SJSA1 (cell line): ENCODE measurements at regions not wholly inside any gene's neighbourhood (a gene's known extent, or its start where the extent isn't known, plus 50 kb on each side); places are given as distances from the start of the nearest gene placed in this dataset.

Source experiments
- DNase-seq, 2 experiments: peaks; one replicate each; pipeline ENCODE4 v3.0.0-alpha.2; 2015 to 2020; ENCODE audit warnings: low spot score in 2 of 2, low read depth in 1 of 2
- H3K27ac ChIP-seq: fragments of 250-450 bp; sonication (Bioruptor Pico); 2 replicates; pipeline ENCODE4 v1.5.1; 2020; ENCODE audit warnings: mild to moderate bottlenecking, moderate library complexity
- H3K27me3 ChIP-seq: fragments of 250-450 bp; sonication (Bioruptor Pico); replicated peaks from 2 replicates; pipeline ENCODE4 v1.5.1; 2020; ENCODE audit warnings: mild to moderate bottlenecking, moderate library complexity
- H3K36me3 ChIP-seq: fragments of 250-450 bp; sonication (Bioruptor Pico); 2 replicates; pipeline ENCODE4 v1.5.1; 2020; ENCODE audit warnings: mild to moderate bottlenecking
- H3K4me1 ChIP-seq: fragments of 250-450 bp; sonication (Bioruptor Pico); replicated peaks from 2 replicates; pipeline ENCODE4 v1.6.1; 2021; ENCODE audit warnings: mild to moderate bottlenecking
- H3K4me3 ChIP-seq: fragments of 250-450 bp; sonication (Bioruptor Pico); 2 replicates; pipeline ENCODE4 v1.5.1; 2020; ENCODE audit warnings: mild to moderate bottlenecking
- H3K9me3 ChIP-seq: fragments of 250-450 bp; sonication (Bioruptor Pico); replicated peaks from 2 replicates; pipeline ENCODE4 v1.5.1; 2020; ENCODE audit warnings: mild to moderate bottlenecking

DNA sequence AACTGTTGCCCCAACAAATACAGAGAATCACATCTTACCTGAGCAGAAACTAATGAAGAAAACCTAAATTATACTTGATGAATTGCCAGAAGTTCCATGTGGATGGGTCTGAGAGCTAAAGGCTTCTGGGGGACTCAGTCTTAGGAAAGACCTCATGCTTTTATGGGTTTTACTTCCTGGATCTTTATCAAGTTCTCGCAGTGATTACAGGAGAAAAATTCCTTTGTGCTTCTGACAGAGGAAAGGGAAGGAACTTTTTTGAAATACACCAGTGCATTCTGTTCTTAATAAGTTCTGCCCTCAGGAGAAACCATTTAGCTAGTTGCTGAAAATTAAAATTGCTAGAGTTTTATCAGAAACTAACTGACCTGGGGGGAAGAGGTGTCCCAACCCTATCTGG, 203.9 kb upstream of the KITLG start:
- Histone ChIP-seq H3K4me3 (no peak overlapping the region), H3K36me3 (no peaks in the 10 kb centered on the region), H3K27ac (no peak overlapping the region), H3K27me3 (no peaks in the 10 kb centered on the region), H3K9me3 (no peaks in the 10 kb centered on the region), H3K4me1 (no peaks in the 10 kb centered on the region)
- DNase-seq: no peak

GRCh38 chr12:88782351-88782750, 202.1 kb upstream of the KITLG start:
- no peak overlapping the region for H3K27ac ChIP-seq
- no peaks in the 10 kb centered on the region for H3K9me3 ChIP-seq
- no peak for DNase-seq
- H3K36me3 ChIP-seq: no peaks in the 10 kb centered on the region
- H3K4me1 ChIP-seq: no peaks in the 10 kb centered on the region
- H3K27me3 ChIP-seq: no peaks in the 10 kb centered on the region
- no peak overlapping the region for H3K4me3 ChIP-seq

DNA sequence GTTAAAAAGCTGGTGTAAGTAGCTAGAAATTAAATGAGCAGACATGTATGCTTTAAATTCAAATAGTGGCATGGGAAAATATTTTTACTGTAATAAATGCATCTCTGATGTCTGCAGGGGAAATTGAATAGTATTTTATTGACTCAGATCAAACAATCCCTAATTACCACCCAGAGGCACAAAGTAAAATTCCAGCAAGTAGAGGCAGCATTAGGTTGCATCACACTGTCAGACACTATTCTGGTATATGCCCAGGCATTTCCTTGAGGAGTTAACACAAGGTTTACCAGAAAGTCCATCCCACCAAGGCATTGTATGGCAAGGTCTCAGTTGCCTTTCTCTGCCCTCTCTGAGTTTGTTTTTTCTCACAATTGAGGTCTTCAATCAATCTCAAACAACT, 201.6 kb upstream of the KITLG start:
- Histone ChIP-seq H3K9me3 (no peaks in the 10 kb centered on the region), H3K36me3 (no peaks in the 10 kb centered on the region), H3K27me3 (no peaks in the 10 kb centered on the region), H3K4me3 (no peak overlapping the region), H3K27ac (no peak overlapping the region), H3K4me1 (no peaks in the 10 kb centered on the region)
- DNase-seq: no peak

DNA sequence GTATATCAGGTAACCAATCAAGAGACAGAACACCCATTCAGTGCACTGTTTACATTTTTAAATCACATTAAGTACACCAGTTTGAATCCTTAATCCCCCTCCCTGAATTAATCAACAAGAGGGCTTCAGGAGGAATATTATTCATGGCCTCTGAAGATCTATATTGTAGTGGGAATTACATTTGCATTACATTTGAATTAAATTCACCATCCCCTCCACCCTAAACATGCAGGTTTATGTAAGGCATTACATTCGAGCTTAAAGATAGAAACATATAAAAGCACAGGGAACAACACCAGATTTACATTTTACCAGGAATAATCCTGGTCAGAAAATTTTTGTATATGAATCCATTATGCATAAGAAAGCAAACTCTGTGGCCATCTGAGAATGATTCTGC, 197.8 kb upstream of the KITLG start:
- Histone ChIP-seq H3K4me1 (no peaks in the 10 kb centered on the region), H3K9me3 (no peaks in the 10 kb centered on the region), H3K27ac (no peak overlapping the region), H3K27me3 (no peaks in the 10 kb centered on the region), H3K36me3 (no peaks in the 10 kb centered on the region), H3K4me3 (no peak overlapping the region)
- DNase-seq: no peak

DNA sequence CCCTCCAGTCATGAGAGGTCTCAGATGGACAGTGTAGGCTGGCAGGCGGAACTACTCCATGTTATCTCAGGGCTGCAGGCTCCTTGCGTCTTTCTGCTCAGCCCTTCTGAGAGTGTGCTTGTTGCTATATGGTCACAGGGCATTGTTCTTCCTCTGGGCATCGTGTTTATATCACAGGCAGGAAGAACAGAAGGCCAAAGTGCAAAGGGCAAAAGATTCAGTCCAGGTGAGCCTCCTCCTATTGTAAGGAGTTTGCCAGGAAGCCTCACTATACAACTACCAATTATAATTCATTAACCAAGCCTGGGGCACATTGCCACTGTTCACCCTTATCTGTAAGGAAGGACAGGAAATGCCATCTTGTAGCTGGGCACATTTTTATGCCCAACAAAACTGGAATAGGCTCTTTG, 195.5 kb upstream of the KITLG start:
- Histone ChIP-seq H3K9me3 (no peaks in the 10 kb centered on the region), H3K4me1 (no peaks in the 10 kb centered on the region), H3K4me3 (no peak overlapping the region), H3K27ac (no peak overlapping the region), H3K36me3 (no peaks in the 10 kb centered on the region), H3K27me3 (no peaks in the 10 kb centered on the region)
- no peak for DNase-seq

DNA sequence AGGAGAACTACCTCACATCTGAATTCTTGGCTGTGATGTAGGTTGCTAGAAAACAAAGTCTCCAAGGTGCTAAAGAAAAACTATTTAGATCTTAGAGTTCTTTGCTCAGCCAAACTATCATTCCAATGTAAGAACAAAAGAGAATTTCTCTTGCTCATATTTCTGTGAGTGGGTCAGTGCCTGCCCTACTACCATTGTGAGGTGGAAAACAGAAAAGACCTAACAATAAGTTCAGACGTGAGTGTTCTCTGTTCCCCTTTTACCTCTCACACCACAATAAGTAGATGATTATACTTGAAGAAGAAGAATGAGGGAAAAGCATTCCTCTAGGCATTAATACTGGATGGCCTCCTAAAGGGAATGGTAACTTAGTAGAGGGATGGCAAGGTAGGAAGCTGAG, 187.4 kb upstream of the KITLG start:
- Histone ChIP-seq H3K27me3 (no peaks in the 10 kb centered on the region), H3K4me1 (no peaks in the 10 kb centered on the region), H3K9me3 (no peaks in the 10 kb centered on the region), H3K27ac (no peak overlapping the region), H3K4me3 (no peak overlapping the region), H3K36me3 (no peaks in the 10 kb centered on the region)
- DNase-seq: no peak

- H3K9me3 ChIP-seq: no peaks in the 10 kb centered on the region
- no peak overlapping the region for H3K27ac ChIP-seq
- no peak for DNase-seq
- H3K4me1 ChIP-seq: no peaks in the 10 kb centered on the region
- H3K27me3 ChIP-seq: no peaks in the 10 kb centered on the region
- H3K4me3 ChIP-seq: no peak overlapping the region
- H3K36me3 ChIP-seq: no peaks in the 10 kb centered on the region
Observed at GRCh38 chr12:88764781-88765480, 184.7 kb upstream of the KITLG start.

DNA sequence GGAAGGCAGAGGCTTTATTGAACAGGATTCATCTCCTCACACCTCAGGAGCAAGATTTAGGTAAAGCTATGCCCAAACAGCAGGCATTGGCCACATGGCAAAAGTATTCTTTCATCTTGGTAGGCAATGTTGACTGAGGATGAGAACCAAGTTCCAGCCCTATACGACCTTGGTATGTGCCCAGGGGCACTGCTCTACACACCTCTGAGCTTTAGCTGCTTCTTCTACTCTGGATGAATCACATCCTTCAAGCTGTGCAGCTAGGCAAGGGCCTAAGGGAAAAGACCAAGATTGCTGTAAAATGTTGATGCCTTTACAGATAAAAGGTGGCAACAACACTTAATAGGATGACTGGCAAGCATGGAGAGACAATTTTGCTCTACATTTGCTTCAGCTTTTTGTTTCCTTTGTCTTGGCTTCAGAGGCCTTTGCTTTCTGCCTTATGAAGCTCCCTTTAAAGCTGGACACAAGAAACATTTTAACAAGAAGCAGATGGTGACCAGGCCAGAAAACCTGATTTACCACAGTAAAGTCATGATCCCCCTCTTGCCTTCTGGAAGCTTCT, 183.3 kb upstream of the KITLG start:
- Histone ChIP-seq H3K9me3 (no peaks in the 10 kb centered on the region), H3K4me3 (no peak overlapping the region), H3K27ac (no peak overlapping the region), H3K36me3 (no peaks in the 10 kb centered on the region), H3K27me3 (no peaks in the 10 kb centered on the region), H3K4me1 (no peaks in the 10 kb centered on the region)
- no peak for DNase-seq

DNA sequence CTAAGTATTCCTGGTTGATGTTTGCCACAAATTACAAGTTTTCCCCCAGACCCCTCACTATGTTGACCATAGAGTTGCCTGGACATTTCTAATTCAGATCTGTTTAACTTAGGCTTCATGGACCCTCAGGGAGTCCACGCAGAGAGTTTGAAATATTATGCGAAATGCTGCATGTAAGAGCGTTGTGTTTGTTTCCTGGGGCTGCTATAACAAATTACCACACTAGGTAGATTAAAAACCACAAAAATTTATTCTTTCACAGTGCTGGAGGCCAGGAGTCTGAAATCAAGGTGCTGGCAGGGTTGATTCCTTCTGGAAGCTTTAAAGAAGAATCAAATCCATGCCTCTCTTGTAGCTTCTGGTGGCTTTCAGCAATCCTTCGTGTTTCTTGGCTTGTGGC, 177.9 kb upstream of the KITLG start:
- H3K27ac ChIP-seq: no peak overlapping the region
- no peaks in the 10 kb centered on the region for H3K36me3 ChIP-seq
- DNase-seq: no peak
- no peaks in the 10 kb centered on the region for H3K27me3 ChIP-seq
- no peaks in the 10 kb centered on the region for H3K4me1 ChIP-seq
- H3K9me3 ChIP-seq: no peaks in the 10 kb centered on the region
- no peak overlapping the region for H3K4me3 ChIP-seq

- H3K27me3 ChIP-seq: no peaks in the 10 kb centered on the region
- H3K27ac ChIP-seq: no peak overlapping the region
- H3K36me3 ChIP-seq: no peaks in the 10 kb centered on the region
- no peak overlapping the region for H3K4me3 ChIP-seq
- H3K4me1 ChIP-seq: no peaks in the 10 kb centered on the region
- no peak for DNase-seq
- H3K9me3 ChIP-seq: no peaks in the 10 kb centered on the region
Observed at GRCh38 chr12:88756917-88757316, 176.6 kb upstream of the KITLG start.

GRCh38 chr12:88756153-88756552, 175.9 kb upstream of the KITLG start:
- Histone ChIP-seq H3K4me3 (no peak overlapping the region), H3K4me1 (no peaks in the 10 kb centered on the region), H3K27me3 (no peaks in the 10 kb centered on the region), H3K36me3 (no peaks in the 10 kb centered on the region), H3K9me3 (no peaks in the 10 kb centered on the region), H3K27ac (no peak overlapping the region)
- DNase-seq: no peak

GRCh38 chr12:88753707-88754106, 173.4 kb upstream of the KITLG start:
- no peaks in the 10 kb centered on the region for H3K36me3 ChIP-seq
- no peak for DNase-seq
- H3K4me1 ChIP-seq: no peaks in the 10 kb centered on the region
- no peak overlapping the region for H3K4me3 ChIP-seq
- no peaks in the 10 kb centered on the region for H3K27me3 ChIP-seq
- no peaks in the 10 kb centered on the region for H3K9me3 ChIP-seq
- no peak overlapping the region for H3K27ac ChIP-seq

DNA sequence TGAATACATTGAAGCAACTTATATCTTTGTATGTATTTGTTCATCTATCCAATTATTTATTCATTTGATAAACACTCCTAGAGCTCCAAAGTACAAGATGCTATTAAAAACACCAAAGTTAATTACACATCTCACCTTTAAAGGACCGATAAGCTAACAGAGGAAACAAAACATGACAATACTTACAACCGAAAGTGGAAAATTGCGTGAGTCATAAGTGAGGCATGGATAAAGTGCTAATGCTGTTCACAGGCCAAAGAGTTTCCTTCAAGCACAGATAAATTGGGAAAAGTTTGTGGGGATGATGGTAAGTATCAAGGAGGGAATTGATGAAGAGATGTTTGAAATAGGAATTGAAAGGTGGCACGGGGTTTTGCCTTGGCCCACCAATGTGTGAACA, 172.8 kb upstream of the KITLG start:
- Histone ChIP-seq H3K27me3 (no peaks in the 10 kb centered on the region), H3K4me1 (no peaks in the 10 kb centered on the region), H3K27ac (no peak overlapping the region), H3K9me3 (no peaks in the 10 kb centered on the region), H3K36me3 (no peaks in the 10 kb centered on the region), H3K4me3 (no peak overlapping the region)
- no peak for DNase-seq

DNA sequence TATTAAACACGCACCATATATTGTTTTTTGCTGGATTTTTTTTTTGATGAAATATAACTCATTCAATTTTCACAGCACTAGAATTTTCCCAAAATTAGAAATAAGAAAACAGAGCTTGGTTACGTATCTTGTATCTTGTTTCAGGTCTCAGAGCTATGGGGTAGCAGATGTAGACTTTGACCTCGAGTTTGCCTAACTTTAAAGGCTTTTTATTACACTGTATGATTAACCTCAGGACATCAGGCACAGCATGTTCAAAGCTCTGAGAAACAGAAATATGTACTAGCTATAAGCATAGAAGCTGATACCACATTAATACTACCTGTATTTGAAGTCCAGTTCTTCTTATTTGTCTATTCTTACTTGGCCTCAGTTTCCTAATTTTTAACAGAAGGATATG, 171.9 kb upstream of the KITLG start:
- Histone ChIP-seq H3K27me3 (no peaks in the 10 kb centered on the region), H3K36me3 (no peaks in the 10 kb centered on the region), H3K27ac (no peak overlapping the region), H3K4me1 (no peaks in the 10 kb centered on the region), H3K9me3 (no peaks in the 10 kb centered on the region), H3K4me3 (no peak overlapping the region)
- no peak for DNase-seq
